ENCODE measurements at regions not wholly inside any gene's neighbourhood (a gene's known extent, or its start where the extent isn't known, plus 50 kb on each side); places are given as distances from the start of the nearest gene placed in this dataset.
"Not testable (repeated sequence)": the region's sequence is repeated elsewhere in the genome, so short reads cannot be mapped to it uniquely, and the experiment has no call there.

DNA sequence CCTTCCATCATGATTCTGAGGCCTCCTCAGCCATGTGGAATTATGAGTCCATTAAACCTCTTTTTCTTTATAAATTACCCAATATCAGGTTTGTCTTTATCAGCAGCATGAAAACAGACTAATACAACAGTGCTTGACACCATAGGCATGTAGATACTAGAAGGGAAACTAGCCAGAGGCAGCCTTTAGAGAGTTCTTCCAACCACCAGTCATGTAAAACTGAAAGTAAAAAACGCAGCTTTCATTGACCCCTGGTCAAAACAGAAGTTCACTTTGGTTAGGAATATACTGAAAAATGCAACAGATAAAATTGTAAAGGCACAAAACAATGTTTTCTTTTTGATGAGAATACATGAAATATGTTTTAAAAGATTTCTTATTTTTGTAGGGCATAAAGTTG lies 122.8 kb upstream of the L3MBTL4 start:
- FAIRE-seq: no peak
- in situ Hi-C loops (cut with HindIII; ENCODE audit: extremely low pct_ligation_motif_present, low pct_unique_long_range_greater_than_20kb): no loop called here
- no peak for TF ChIP-seq ZNF234 (CRISPR knock-in tag; conservative IDR thresholded peaks at IDR 0.05)
- TF ChIP-seq ZNF180 (CRISPR knock-in tag; IDR thresholded peaks at IDR 0.05; ENCODE audit: borderline replicate concordance, low read depth): no peak

GRCh38 chr18:6541131-6541679 lies 126.5 kb upstream of the L3MBTL4 start:
- POLR2A ChIA-PET; H3K4me2 ChIP-seq (ENCODE audit: low read depth, low read length); H3K4me1 ChIP-seq (ENCODE audit: insufficient read depth, low read length); BruUV-seq (replicated peaks); H3K79me2 ChIP-seq (ENCODE audit: insufficient read depth, low read length); H2AFZ ChIP-seq (ENCODE audit: low read length); H3K9ac ChIP-seq (ENCODE audit: insufficient read depth, low read depth, low read length); H3K9me3 ChIP-seq (ENCODE audit: low read length); DNase-seq (ENCODE audit: low spot score); H3K27ac ChIP-seq (ENCODE audit: extremely low read length, insufficient read depth, low read length); FAIRE-seq; H4K20me1 ChIP-seq (ENCODE audit: insufficient read depth, low read length); H3K4me3 ChIP-seq (replicated peaks in 1 of 3; ENCODE audit: insufficient read depth in 1 of 3, low read depth in 2 of 3, low read length in 3 of 3); H3K36me3 ChIP-seq (replicated peaks in 1 of 2; ENCODE audit: control insufficient read depth in 1 of 2, insufficient read depth in 2 of 2, low read length in 2 of 2); H3K27me3 ChIP-seq (ENCODE audit: control insufficient read depth in 1 of 2, insufficient read depth in 2 of 2, low read length in 2 of 2): not testable (repeated sequence)
- intact Hi-C loops (cut with micrococcal nuclease; ENCODE audit: unreplicated experiment) (loop anchor here (5.0 kb wide), 1 partner anchor 481 kb away; no protein-coding TSS in a partner anchor), in situ Hi-C loops (cut with HindIII; ENCODE audit: extremely low pct_ligation_motif_present, low pct_unique_long_range_greater_than_20kb) (loop anchor here (5.0 kb wide), 1 partner anchor 346 kb away; no protein-coding TSS in a partner anchor)
- CTCF ChIA-PET (ENCODE audit: low intra/inter-chr PET ratio, low total read pairs): interaction anchor here (2.0 kb wide), 1 partner anchor 345 kb away, joined by 5 read pairs; no protein-coding TSS in a partner anchor
- 36% methylated on average over 5 of the region's 6 CpGs for WGBS (ENCODE audit: low lambda C conversion rate)
- ATAC-seq: peak; percentile 86
- TF ChIP-seq XRCC5 (optimal IDR thresholded peaks at IDR 0.05; ENCODE audit: low read length): peak; percentile 51
- peak; percentile 82 for TF ChIP-seq ZNF263 (CRISPR knock-in tag; IDR thresholded peaks at IDR 0.05)
- TF ChIP-seq, protein P1, sequence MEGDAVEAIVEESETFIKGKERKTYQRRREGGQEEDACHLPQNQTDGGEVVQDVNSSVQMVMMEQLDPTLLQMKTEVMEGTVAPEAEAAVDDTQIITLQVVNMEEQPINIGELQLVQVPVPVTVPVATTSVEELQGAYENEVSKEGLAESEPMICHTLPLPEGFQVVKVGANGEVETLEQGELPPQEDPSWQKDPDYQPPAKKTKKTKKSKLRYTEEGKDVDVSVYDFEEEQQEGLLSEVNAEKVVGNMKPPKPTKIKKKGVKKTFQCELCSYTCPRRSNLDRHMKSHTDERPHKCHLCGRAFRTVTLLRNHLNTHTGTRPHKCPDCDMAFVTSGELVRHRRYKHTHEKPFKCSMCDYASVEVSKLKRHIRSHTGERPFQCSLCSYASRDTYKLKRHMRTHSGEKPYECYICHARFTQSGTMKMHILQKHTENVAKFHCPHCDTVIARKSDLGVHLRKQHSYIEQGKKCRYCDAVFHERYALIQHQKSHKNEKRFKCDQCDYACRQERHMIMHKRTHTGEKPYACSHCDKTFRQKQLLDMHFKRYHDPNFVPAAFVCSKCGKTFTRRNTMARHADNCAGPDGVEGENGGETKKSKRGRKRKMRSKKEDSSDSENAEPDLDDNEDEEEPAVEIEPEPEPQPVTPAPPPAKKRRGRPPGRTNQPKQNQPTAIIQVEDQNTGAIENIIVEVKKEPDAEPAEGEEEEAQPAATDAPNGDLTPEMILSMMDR (CRISPR knock-in tag; IDR thresholded peaks at IDR 0.05): peak; percentile 44
- TF ChIP-seq STAG1 (CRISPR knock-in tag; IDR thresholded peaks at IDR 0.05): peak; percentile 33
- TF ChIP-seq ZBTB7B (CRISPR knock-in tag; IDR thresholded peaks at IDR 0.05): peak; percentile 37; the same call in 1 of the 2 replicates

More for the DNA sequence above, 122.8 kb upstream of the L3MBTL4 start:
- POLR2A ChIA-PET: no interaction called here
- no peaks in the 10 kb centered on the region for H3K9me3 ChIP-seq (ENCODE audit: low read length)
- 3% methylated on average over 1 of the region's 1 CpG for WGBS (ENCODE audit: low lambda C conversion rate)
- no peaks in the 10 kb centered on the region for H3K36me3 ChIP-seq (replicated peaks in 1 of 2; ENCODE audit: control insufficient read depth in 1 of 2, insufficient read depth in 2 of 2, low read length in 2 of 2)
- H3K9ac ChIP-seq (ENCODE audit: insufficient read depth, low read depth, low read length): no peak overlapping the region
- no peak for ATAC-seq
- no peak overlapping the region for H3K4me3 ChIP-seq (replicated peaks in 1 of 3; ENCODE audit: insufficient read depth in 1 of 3, low read depth in 2 of 3, low read length in 3 of 3)
- BruUV-seq (replicated peaks): no TSS peak
- no peak for DNase-seq (ENCODE audit: low spot score)
- H3K4me2 ChIP-seq (ENCODE audit: low read depth, low read length): no peak overlapping the region
- no peaks in the 10 kb centered on the region for H3K79me2 ChIP-seq (ENCODE audit: insufficient read depth, low read length)
- CTCF ChIA-PET (ENCODE audit: low intra/inter-chr PET ratio, low total read pairs): no interaction called here
- no peaks in the 10 kb centered on the region; the same call in 1 of the 2 replicates for H3K4me1 ChIP-seq (ENCODE audit: insufficient read depth, low read length)
- no peaks in the 10 kb centered on the region for H4K20me1 ChIP-seq (ENCODE audit: insufficient read depth, low read length)
- no peak overlapping the region for H2AFZ ChIP-seq (ENCODE audit: low read length)
- intact Hi-C loops (cut with micrococcal nuclease; ENCODE audit: unreplicated experiment): no loop called here
- H3K27ac ChIP-seq (ENCODE audit: extremely low read length, insufficient read depth, low read length): no peak overlapping the region
- H3K27me3 ChIP-seq (ENCODE audit: control insufficient read depth in 1 of 2, insufficient read depth in 2 of 2, low read length in 2 of 2): no peaks in the 10 kb centered on the region
